Ovary (tissue), 3 donors: ENCODE measurements at regions not wholly inside any gene's neighbourhood (a gene's known extent, or its start where the extent isn't known, plus 50 kb on each side); places are given as distances from the start of the nearest gene placed in this dataset.

ENCODE experiments used
- EP300 ChIP-seq: sonication (generic); formaldehyde crosslinking; IDR thresholded peaks from one replicate; pipeline ENCODE4 v1.6.1; 2017; ENCODE audit warnings: antibody characterized with exemption
- POLR2A ChIP-seq: fragments of 450-650 bp; IDR thresholded peaks from one replicate; pipeline ENCODE4 v1.6.1; 2017; ENCODE audit warnings: antibody characterized with exemption, mild to moderate bottlenecking, moderate library complexity
- TF ChIP-seq, protein P1 (sequence below), 3 donors: fragments of 450-650 bp in 2 of 3; fragments of 200-600 bp in 1 of 3; IDR thresholded peaks; one replicate each; pipeline versions ENCODE4 v1.5.1 to v1.8.0; 2016 to 2022; ENCODE audit warnings: antibody characterized with exemption in 3 of 3, mild to moderate bottlenecking in 1 of 3
- donor health status: DM: no; HTN: no; CAD: no.

DNA sequence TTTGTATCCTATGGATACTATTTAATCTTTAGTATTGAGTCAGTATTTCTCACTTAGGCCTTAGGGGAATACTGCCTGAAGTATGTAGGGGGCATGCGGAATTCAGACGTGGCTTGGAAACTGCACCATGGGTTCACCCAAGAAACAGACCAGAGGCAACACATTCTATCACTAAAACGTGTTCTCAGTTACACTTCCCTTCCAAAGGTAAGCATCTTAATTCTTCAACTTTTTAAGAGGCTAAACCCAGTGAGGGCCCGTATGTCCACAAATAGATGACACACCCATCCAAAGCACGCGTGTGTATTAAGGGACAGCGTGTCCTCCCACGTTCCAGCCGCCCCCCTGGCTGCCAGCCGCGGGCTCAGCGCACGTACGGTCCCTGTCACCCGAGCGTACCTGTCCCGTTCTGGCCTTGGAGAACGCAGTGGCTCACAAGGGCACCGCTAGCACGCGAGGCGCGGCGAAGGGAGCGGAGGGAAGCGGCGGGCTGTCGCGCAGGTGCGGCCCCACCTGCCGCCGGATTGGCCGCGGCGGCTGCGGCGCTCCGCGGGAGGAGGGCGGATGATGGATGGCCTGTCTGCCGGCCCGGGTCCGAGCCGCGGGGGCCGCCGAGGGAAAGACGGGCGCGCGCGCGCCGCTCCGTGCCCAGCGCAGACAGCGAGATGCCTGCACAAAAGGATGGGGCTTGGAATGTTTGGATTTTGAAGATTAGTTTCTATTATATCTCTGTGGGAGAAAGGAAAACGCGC lies 1003.9 kb upstream of the NR2F2 start:
- TF ChIP-seq, protein P1, sequence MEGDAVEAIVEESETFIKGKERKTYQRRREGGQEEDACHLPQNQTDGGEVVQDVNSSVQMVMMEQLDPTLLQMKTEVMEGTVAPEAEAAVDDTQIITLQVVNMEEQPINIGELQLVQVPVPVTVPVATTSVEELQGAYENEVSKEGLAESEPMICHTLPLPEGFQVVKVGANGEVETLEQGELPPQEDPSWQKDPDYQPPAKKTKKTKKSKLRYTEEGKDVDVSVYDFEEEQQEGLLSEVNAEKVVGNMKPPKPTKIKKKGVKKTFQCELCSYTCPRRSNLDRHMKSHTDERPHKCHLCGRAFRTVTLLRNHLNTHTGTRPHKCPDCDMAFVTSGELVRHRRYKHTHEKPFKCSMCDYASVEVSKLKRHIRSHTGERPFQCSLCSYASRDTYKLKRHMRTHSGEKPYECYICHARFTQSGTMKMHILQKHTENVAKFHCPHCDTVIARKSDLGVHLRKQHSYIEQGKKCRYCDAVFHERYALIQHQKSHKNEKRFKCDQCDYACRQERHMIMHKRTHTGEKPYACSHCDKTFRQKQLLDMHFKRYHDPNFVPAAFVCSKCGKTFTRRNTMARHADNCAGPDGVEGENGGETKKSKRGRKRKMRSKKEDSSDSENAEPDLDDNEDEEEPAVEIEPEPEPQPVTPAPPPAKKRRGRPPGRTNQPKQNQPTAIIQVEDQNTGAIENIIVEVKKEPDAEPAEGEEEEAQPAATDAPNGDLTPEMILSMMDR (IDR thresholded peaks at IDR 0.05) = no peak
- TF ChIP-seq POLR2A (peak; percentile 8), EP300 (peak; percentile 17)
